Cardiac muscle cell (in vitro differentiated cells and primary cell): ENCODE measurements at regions not wholly inside any gene's neighbourhood (a gene's known extent, or its start where the extent isn't known, plus 50 kb on each side); places are given as distances from the start of the nearest gene placed in this dataset.

Source experiments
- DNase-seq, 2 donors: peaks; one replicate each; pipeline versions ENCODE4 v3.0.0 to v3.0.0-alpha.2; 2010 to 2017; ENCODE audit warnings: low read depth in 1 of 2, low spot score in 1 of 2
- H3K27ac ChIP-seq: fragments of 200-600 bp; sonication (generic); 2 replicates; pipeline ENCODE4 v1.5.1; 2016
- H3K27me3 ChIP-seq: fragments of 200-600 bp; sonication (generic); 2 replicates; pipeline ENCODE4 v1.6.0; 2016; ENCODE audit warnings: control low read depth
- H3K36me3 ChIP-seq: fragments of 200-600 bp; sonication (generic); 2 replicates; pipeline ENCODE4 v1.5.1; 2016; ENCODE audit warnings: control low read depth
- H3K4me1 ChIP-seq: fragments of 200-600 bp; sonication (generic); 2 replicates; pipeline ENCODE4 v1.8.1; 2017; ENCODE audit warnings: low read depth, mild to moderate bottlenecking, mixed run types
- H3K4me3 ChIP-seq: fragments of 200-600 bp; sonication (generic); 2 replicates; pipeline ENCODE4 v1.5.1; 2016; ENCODE audit warnings: mild to moderate bottlenecking
- H3K9me3 ChIP-seq: fragments of 200-600 bp; sonication (generic); 2 replicates; pipeline ENCODE4 v1.5.1; 2017; ENCODE audit warnings: low read depth, mild to moderate bottlenecking, control low read depth
- CTCF ChIP-seq: IDR thresholded peaks from 2 replicates; pipeline ENCODE4 v1.5.1; 2012; ENCODE audit warnings: low read depth, mild to moderate bottlenecking, low read length

DNA sequence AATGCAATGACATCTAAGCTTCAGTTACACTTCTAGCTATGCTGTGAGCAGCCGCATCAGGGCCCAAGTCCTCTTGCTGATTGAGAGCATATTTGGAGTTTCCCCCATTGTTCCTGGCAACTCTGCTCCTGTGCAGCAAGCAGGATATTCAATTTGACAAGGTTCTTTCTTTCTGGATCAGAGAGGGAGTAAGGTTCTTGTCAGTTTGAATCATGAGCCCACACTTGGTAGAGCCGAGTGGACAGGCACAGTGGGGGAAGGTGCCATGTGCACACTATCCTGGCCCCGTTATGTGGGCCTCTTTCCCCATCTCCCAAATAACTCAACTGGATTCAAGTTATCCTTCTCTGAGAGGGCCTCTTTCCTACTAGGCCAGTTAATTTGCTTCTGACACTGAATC is 385.4 kb downstream of the ZIC1 start:
- DNase-seq = no peak
- TF ChIP-seq CTCF = no peak
- H3K4me1 ChIP-seq = no peaks in the 10 kb centered on the region

GRCh38 chr3:147795418-147795817 is 386.3 kb downstream of the ZIC1 start:
- H3K36me3 ChIP-seq = no peaks in the 10 kb centered on the region
- H3K27ac ChIP-seq = no peak overlapping the region
- H3K4me1 ChIP-seq = no peaks in the 10 kb centered on the region
- no peaks in the 10 kb centered on the region for H3K27me3 ChIP-seq
- no peak for TF ChIP-seq CTCF
- no peaks in the 10 kb centered on the region for H3K9me3 ChIP-seq
- no peak overlapping the region for H3K4me3 ChIP-seq
- no peak for DNase-seq

More for the DNA sequence above, 385.4 kb downstream of the ZIC1 start:
- Histone ChIP-seq H3K27me3 (no peaks in the 10 kb centered on the region), H3K9me3 (no peaks in the 10 kb centered on the region), H3K36me3 (no peaks in the 10 kb centered on the region), H3K27ac (no peak overlapping the region), H3K4me3 (no peak overlapping the region)

DNA sequence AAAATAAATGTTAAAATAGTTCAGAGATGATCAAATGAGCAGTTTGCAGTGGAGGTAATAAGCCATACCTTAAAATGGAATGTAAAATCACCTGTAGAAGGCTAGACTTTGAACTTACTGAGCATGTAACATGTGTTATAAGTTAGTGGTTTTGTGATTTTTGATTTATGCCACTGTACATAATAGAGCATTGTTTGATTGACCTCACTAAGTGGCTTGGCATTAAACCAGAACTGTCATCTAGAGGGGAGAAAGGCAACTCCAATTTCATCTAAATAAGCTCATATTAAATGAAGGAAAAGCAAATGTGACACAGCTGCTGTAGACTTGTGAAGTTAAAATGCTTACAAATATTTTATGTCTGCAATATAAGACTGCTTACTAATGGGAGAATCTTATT is 387.9 kb downstream of the ZIC1 start:
- Histone ChIP-seq H3K4me1 (no peaks in the 10 kb centered on the region), H3K27me3 (no peaks in the 10 kb centered on the region), H3K27ac (no peak overlapping the region), H3K36me3 (no peaks in the 10 kb centered on the region), H3K4me3 (no peak overlapping the region), H3K9me3 (no peaks in the 10 kb centered on the region)
- DNase-seq = no peak
- no peak for TF ChIP-seq CTCF

GRCh38 chr3:147799601-147800000 is 390.4 kb downstream of the ZIC1 start:
- Histone ChIP-seq H3K9me3 (no peaks in the 10 kb centered on the region), H3K4me3 (no peak overlapping the region), H3K36me3 (no peaks in the 10 kb centered on the region), H3K27ac (no peak overlapping the region), H3K4me1 (no peaks in the 10 kb centered on the region), H3K27me3 (no peaks in the 10 kb centered on the region)
- no peak for TF ChIP-seq CTCF
- DNase-seq = no peak

- Histone ChIP-seq H3K4me1 (no peaks in the 10 kb centered on the region), H3K27ac (no peak overlapping the region), H3K4me3 (no peak overlapping the region), H3K36me3 (no peaks in the 10 kb centered on the region), H3K27me3 (no peaks in the 10 kb centered on the region), H3K9me3 (no peaks in the 10 kb centered on the region)
- DNase-seq = no peak
- TF ChIP-seq CTCF = no peak
Measured at GRCh38 chr3:147807776-147808175, 398.6 kb downstream of the ZIC1 start.

- no peaks in the 10 kb centered on the region for H3K27me3 ChIP-seq
- H3K4me3 ChIP-seq = no peak overlapping the region
- TF ChIP-seq CTCF = no peak
- no peaks in the 10 kb centered on the region for H3K36me3 ChIP-seq
- H3K9me3 ChIP-seq = no peaks in the 10 kb centered on the region
- H3K27ac ChIP-seq = no peak overlapping the region
- no peaks in the 10 kb centered on the region for H3K4me1 ChIP-seq
- no peak for DNase-seq
Measured at GRCh38 chr3:147809206-147809605, 400.0 kb downstream of the ZIC1 start.
